Smooth muscle cell (in vitro differentiated cells): ENCODE measurements at regions not wholly inside any gene's neighbourhood (a gene's known extent, or its start where the extent isn't known, plus 50 kb on each side); places are given as distances from the start of the nearest gene placed in this dataset.
A peak's percentile ranks its signal among the peaks of the same experiment; 100 is the strongest.

Source experiments
- DNase-seq: peaks from one replicate; lab custom pipeline; 2025; ENCODE audit not compliant: unreplicated experiment; lab: John Stamatoyannopoulos, UW
- H2AFZ ChIP-seq: fragments of 200-600 bp; sonication (generic); 2 replicates; pipeline ENCODE4 v1.6.0; 2016; ENCODE audit warnings: antibody characterized with exemption, low read depth, mild to moderate bottlenecking
- H3F3A ChIP-seq: fragments of 200-600 bp; sonication (generic); 2 replicates; pipeline ENCODE4 v1.6.0; 2017; ENCODE audit warnings: antibody characterized with exemption, low read depth
- H3K27ac ChIP-seq: fragments of 200-600 bp; sonication (generic); 2 replicates; pipeline ENCODE4 v1.5.1; 2016; ENCODE audit warnings: low read depth, mild to moderate bottlenecking
- H3K27me3 ChIP-seq: fragments of 200-600 bp; sonication (generic); 2 replicates; pipeline ENCODE4 v1.6.1; 2016; ENCODE audit warnings: low read depth, mild to moderate bottlenecking
- H3K36me3 ChIP-seq: fragments of 200-600 bp; sonication (generic); 2 replicates; pipeline ENCODE4 v1.5.1; 2016; ENCODE audit warnings: low read depth
- H3K4me1 ChIP-seq: fragments of 200-600 bp; sonication (generic); 2 replicates; pipeline ENCODE4 v1.5.1; 2016; ENCODE audit warnings: low read depth
- H3K4me2 ChIP-seq: fragments of 200-600 bp; sonication (generic); 2 replicates; pipeline ENCODE4 v1.6.0; 2016; ENCODE audit warnings: mild to moderate bottlenecking
- H3K4me3 ChIP-seq: fragments of 200-600 bp; sonication (generic); 2 replicates; pipeline ENCODE4 v1.5.1; 2016; ENCODE audit warnings: mild to moderate bottlenecking
- H3K79me2 ChIP-seq: fragments of 200-600 bp; sonication (generic); 2 replicates; pipeline ENCODE4 v1.6.0; 2016; ENCODE audit warnings: low read depth, mild to moderate bottlenecking
- H3K9ac ChIP-seq: fragments of 200-600 bp; sonication (generic); 2 replicates; pipeline ENCODE4 v1.6.0; 2016; ENCODE audit warnings: low read depth
- H3K9me3 ChIP-seq: fragments of 200-600 bp; sonication (generic); replicated peaks from 2 replicates; pipeline ENCODE4 v1.5.1; 2016; ENCODE audit warnings: low read depth
- H4K20me1 ChIP-seq: fragments of 200-600 bp; sonication (generic); 2 replicates; pipeline ENCODE4 v1.6.0; 2016; ENCODE audit warnings: low read depth
- CTCF ChIP-seq: fragments of 200-600 bp; sonication (generic); IDR thresholded peaks from 2 replicates; pipeline ENCODE4 v1.5.1; 2017; ENCODE audit warnings: borderline replicate concordance, mild to moderate bottlenecking, antibody characterized with exemption; ENCODE audit not compliant: insufficient read depth, poor library complexity, severe bottlenecking
- WGBS: methylation state at CpG from one replicate; pipeline ENCODE4 v1.1.7; 2016; ENCODE audit warnings: low lambda C conversion rate; 5-methylcytosine and 5-hydroxymethylcytosine counted together

- Histone ChIP-seq H3K4me2 (peak overlapping the region; percentile 74), H3K4me1 (peaks cover 34% of the 10 kb centered on the region), H3K36me3 (no peaks in the 10 kb centered on the region), H3K27me3 (no peaks in the 10 kb centered on the region), H3K9ac (no peak overlapping the region), H3K4me3 (no peak overlapping the region), H3K79me2 (no peaks in the 10 kb centered on the region), H3F3A (peaks cover 25% of the 10 kb centered on the region), H3K27ac (peak overlapping the region; percentile 70), H2AFZ (no peak overlapping the region), H4K20me1 (peaks cover 6% of the 10 kb centered on the region), H3K9me3 (no peaks in the 10 kb centered on the region)
- no peak for DNase-seq
- 61% methylated on average over 16 of the region's 16 CpGs for WGBS
- TF ChIP-seq CTCF, result no peak
Measured at GRCh38 chr14:101361044-101361443, 200.3 kb upstream of the DIO3 start.

DNA sequence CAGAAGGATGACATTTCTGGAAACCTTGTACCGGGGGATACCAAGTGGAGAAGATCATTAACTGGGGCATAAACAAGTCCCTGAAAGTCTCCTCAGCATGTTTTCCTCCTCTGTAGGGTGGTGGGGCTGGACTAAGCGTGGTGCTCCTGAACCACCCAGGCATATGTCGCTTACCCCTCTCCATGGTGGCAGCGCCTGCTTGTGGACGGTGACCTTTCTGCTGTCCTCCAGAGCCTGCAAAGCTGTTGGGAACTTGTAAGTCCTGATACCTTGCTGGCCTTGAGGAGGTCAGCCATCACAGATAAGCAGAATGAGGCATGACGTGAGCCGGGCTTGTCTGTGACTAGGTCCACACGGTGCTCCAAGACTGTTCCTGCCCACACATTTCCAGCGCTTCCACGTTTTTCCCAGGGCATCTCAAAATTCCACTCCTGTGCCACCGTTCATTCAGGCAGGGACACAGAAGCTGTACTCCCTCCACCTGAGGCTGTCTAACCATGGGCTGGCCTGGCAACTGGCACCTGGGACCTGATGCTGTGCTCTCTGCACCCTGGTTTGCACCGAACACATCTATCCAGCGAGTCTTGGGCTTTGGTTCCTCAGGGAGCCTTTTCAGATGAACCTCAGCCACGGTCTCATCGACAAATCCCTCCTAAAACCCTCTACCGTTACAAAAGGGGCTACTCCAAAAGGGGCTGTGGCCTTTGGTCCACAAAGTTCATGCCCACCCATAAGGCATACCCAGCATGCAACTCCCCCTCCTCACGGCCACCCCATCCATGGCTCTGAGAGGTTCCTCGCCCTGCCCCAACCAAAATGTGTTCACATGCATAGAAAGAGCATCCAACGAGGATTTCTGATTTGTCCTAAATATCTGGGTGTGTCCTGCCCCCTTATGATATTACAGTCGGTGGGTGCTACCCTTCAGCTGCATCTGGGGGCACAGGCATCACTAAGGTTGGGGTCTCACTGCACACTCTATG, 199.6 kb upstream of the DIO3 start:
- WGBS, result 80% methylated on average over 20 of the region's 20 CpGs
- H3K27ac ChIP-seq, result no peak overlapping the region

DNA sequence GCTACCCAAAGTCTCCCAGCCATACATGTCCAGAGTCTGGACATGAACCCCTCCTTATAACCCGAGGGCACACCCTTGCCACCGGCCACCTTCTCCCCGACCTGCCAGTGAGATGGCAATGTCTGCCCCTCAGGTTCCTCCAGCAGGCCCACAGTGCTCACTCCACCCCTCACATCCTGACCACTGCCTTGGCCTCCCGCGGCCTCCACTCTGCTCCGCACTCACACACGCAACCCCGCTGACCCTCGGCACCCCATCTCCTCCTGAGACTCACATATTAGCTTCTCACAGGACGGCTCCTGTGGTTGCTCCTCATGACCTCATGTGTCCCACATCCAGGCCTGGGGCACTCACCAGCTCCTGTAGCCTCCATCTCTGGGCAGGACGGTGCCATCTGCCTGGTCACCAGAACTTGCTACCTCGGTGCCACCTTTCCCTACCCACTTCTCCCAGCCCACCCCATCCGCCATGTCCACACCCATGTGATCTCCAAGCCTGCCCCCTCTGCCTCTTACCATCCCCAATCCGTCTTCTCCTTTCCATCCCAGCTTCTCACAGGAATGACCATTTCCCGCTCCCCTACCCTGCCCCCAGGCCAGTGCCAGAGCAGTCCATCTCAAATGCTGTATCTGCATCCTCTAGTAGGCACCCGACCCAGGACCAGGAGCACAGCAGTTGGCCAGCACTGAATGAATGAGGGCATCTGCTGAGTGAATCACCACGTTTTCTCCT, 198.6 kb upstream of the DIO3 start:
- no peak for DNase-seq
- no peak overlapping the region for H2AFZ ChIP-seq
- H3K9ac ChIP-seq, result no peak overlapping the region
- peaks cover 25% of the 10 kb centered on the region for H3F3A ChIP-seq
- peaks cover 6% of the 10 kb centered on the region for H4K20me1 ChIP-seq
- H3K79me2 ChIP-seq, result no peaks in the 10 kb centered on the region
- H3K4me3 ChIP-seq, result no peak overlapping the region
- no peak for TF ChIP-seq CTCF
- no peak overlapping the region for H3K4me2 ChIP-seq
- H3K4me1 ChIP-seq, result peaks cover 38% of the 10 kb centered on the region
- no peaks in the 10 kb centered on the region for H3K27me3 ChIP-seq
- no peaks in the 10 kb centered on the region for H3K36me3 ChIP-seq
- H3K27ac ChIP-seq, result no peak overlapping the region
- no peaks in the 10 kb centered on the region for H3K9me3 ChIP-seq
- 89% methylated on average over 17 of the region's 17 CpGs for WGBS

More for the DNA sequence above, 199.6 kb upstream of the DIO3 start:
- DNase-seq, result no peak
- peaks cover 25% of the 10 kb centered on the region for H3F3A ChIP-seq
- no peak overlapping the region for H2AFZ ChIP-seq
- H3K4me1 ChIP-seq, result peaks cover 34% of the 10 kb centered on the region
- peaks cover 6% of the 10 kb centered on the region for H4K20me1 ChIP-seq
- H3K9me3 ChIP-seq, result no peaks in the 10 kb centered on the region
- TF ChIP-seq CTCF, result no peak
- H3K4me2 ChIP-seq, result no peak overlapping the region
- H3K36me3 ChIP-seq, result no peaks in the 10 kb centered on the region
- no peaks in the 10 kb centered on the region for H3K79me2 ChIP-seq
- no peak overlapping the region for H3K9ac ChIP-seq
- H3K27me3 ChIP-seq, result no peaks in the 10 kb centered on the region
- no peak overlapping the region for H3K4me3 ChIP-seq
